MCF 10A (cell line): ENCODE measurements at regions not wholly inside any gene's neighbourhood (a gene's known extent, or its start where the extent isn't known, plus 50 kb on each side); places are given as distances from the start of the nearest gene placed in this dataset.
"Not testable (repeated sequence)": the region's sequence is repeated elsewhere in the genome, so short reads cannot be mapped to it uniquely, and the experiment has no call there.

Experiments used
- BruUV-seq: library from RNA; stranded (reverse); fragments of 400-500 nt; replicated peaks from 2 replicates; lab custom pipeline; 2021; lab: Mats Ljungman, UMichigan
- CTCF ChIA-PET: fragments of 300-600 bp; sonication (Branson Sonifier 250); formaldehyde crosslinking; extraction: SDS; loops from one replicate; lab custom pipeline; 2021; ENCODE audit warnings: antibody characterized with exemption, inconsistent platforms; lab: Yijun Ruan, JAX
- POLR2A ChIA-PET: fragments of 300-600, 350-650 bp; sonication (Branson Sonifier 250); formaldehyde crosslinking; extraction: SDS; loops from one replicate; lab custom pipeline; 2020; ENCODE audit warnings: antibody characterized with exemption, inconsistent platforms; lab: Yijun Ruan, JAX
- DNase-seq: peaks from one replicate; pipeline ENCODE4 v3.0.0-alpha.2; 2018; ENCODE audit not compliant: unreplicated experiment
- H3K27ac Mint-ChIP-seq: one replicate; pipeline ENCODE4 v1.8.0; 2022; ENCODE audit warnings: mild to moderate bottlenecking, low read depth, mixed read lengths; ENCODE audit not compliant: unreplicated experiment
- H3K27me3 Mint-ChIP-seq: one replicate; pipeline ENCODE4 v1.8.0; 2022; ENCODE audit warnings: mixed read lengths; ENCODE audit not compliant: insufficient read depth, unreplicated experiment
- H3K36me3 Mint-ChIP-seq: one replicate; pipeline ENCODE4 v1.8.0; 2022; ENCODE audit warnings: mild to moderate bottlenecking, moderate library complexity, mixed read lengths; ENCODE audit not compliant: insufficient read depth, unreplicated experiment
- H3K4me1 Mint-ChIP-seq: one replicate; pipeline ENCODE4 v1.8.0; 2022; ENCODE audit warnings: mixed read lengths; ENCODE audit not compliant: insufficient read depth, unreplicated experiment
- H3K4me3 Mint-ChIP-seq: one replicate; pipeline ENCODE4 v1.8.0; 2022; ENCODE audit warnings: mild to moderate bottlenecking, moderate library complexity, mixed read lengths; ENCODE audit not compliant: unreplicated experiment
- H3K9me3 Mint-ChIP-seq: one replicate; pipeline ENCODE4 v1.8.0; 2022; ENCODE audit warnings: mixed read lengths; ENCODE audit not compliant: unreplicated experiment
- intact Hi-C: fragments of 100-400 bp; cut with micrococcal nuclease; formaldehyde crosslinking; loops from 2 replicates; pipeline ENCODE4 v1.14.1; 2022
- TF ChIP-seq, protein P1 (sequence below): fragments of 200-600 bp; IDR thresholded peaks from one replicate; pipeline ENCODE4 v1.8.0; 2022; ENCODE audit warnings: antibody characterized with exemption, mild to moderate bottlenecking; ENCODE audit not compliant: unreplicated experiment

DNA sequence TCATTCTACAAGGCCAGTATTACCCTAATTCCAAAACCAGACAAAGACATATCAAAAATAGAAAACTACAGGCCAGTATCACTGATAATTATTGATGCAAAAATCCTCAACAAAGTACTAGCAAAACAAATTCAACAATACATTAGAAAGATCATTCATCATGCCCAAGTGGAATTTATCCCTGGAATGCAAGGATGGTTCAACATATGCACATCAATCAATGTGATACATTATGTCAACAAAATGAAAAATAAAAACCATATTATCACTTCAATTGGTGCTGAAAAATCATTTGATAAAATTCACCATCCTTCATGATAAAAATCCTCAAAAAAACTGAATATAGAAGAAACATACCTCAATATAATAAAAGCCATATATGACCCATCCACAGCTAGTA is 115.2 kb upstream of the SLC27A6 start:
- POLR2A ChIA-PET, result no interaction called here
- Mint-ChIP-seq H3K36me3 (no peaks in the 10 kb centered on the region), H3K4me1 (no peaks in the 10 kb centered on the region), H3K9me3 (peaks cover 32% of the 10 kb centered on the region), H3K27ac (no peak overlapping the region), H3K4me3 (no peak overlapping the region), H3K27me3 (peaks cover 17% of the 10 kb centered on the region)
- TF ChIP-seq, protein P1, sequence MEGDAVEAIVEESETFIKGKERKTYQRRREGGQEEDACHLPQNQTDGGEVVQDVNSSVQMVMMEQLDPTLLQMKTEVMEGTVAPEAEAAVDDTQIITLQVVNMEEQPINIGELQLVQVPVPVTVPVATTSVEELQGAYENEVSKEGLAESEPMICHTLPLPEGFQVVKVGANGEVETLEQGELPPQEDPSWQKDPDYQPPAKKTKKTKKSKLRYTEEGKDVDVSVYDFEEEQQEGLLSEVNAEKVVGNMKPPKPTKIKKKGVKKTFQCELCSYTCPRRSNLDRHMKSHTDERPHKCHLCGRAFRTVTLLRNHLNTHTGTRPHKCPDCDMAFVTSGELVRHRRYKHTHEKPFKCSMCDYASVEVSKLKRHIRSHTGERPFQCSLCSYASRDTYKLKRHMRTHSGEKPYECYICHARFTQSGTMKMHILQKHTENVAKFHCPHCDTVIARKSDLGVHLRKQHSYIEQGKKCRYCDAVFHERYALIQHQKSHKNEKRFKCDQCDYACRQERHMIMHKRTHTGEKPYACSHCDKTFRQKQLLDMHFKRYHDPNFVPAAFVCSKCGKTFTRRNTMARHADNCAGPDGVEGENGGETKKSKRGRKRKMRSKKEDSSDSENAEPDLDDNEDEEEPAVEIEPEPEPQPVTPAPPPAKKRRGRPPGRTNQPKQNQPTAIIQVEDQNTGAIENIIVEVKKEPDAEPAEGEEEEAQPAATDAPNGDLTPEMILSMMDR, result no peak
- no peak for DNase-seq
- CTCF ChIA-PET, result interaction anchor here (0.6 to 0.7 kb wide), 2 partner anchors 351 to 633 kb away, joined by 3 to 4 read pairs; no protein-coding TSS in a partner anchor
- intact Hi-C loops, result no loop called here
- BruUV-seq, result no TSS peak

DNA sequence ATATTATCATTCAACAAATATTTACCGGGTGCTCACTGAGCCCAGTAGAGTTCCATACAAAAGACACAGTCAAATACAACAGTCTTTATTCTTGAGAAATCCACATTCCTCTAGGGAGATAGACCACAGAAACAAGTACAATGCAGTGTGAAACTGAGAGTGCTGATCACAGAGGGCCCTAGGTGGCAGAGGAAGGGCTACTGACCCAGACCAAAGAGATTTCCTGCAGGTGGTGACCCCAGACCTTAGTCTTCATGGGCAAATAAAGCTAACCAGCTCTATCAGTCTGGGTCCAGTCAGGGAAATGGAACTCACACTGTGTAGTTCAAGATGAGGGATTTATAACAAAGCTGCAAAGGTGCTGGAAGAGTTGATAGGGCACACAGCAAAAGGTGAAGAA is 110.4 kb upstream of the SLC27A6 start:
- Mint-ChIP-seq H3K4me3 (no peak overlapping the region), H3K27me3 (peaks cover 29% of the 10 kb centered on the region), H3K27ac (no peak overlapping the region), H3K4me1 (no peaks in the 10 kb centered on the region), H3K36me3 (no peaks in the 10 kb centered on the region), H3K9me3 (peaks cover 7% of the 10 kb centered on the region)
- TF ChIP-seq, protein P1, result no peak
- intact Hi-C loops, result no loop called here
- BruUV-seq, result no TSS peak
- no peak for DNase-seq
- POLR2A ChIA-PET, result no interaction called here
- CTCF ChIA-PET, result interaction anchor here (0.8 to 3.7 kb wide), 4 partner anchors 9 to 1341 kb away, joined by 3 to 17 read pairs (median 6); no protein-coding TSS in a partner anchor

DNA sequence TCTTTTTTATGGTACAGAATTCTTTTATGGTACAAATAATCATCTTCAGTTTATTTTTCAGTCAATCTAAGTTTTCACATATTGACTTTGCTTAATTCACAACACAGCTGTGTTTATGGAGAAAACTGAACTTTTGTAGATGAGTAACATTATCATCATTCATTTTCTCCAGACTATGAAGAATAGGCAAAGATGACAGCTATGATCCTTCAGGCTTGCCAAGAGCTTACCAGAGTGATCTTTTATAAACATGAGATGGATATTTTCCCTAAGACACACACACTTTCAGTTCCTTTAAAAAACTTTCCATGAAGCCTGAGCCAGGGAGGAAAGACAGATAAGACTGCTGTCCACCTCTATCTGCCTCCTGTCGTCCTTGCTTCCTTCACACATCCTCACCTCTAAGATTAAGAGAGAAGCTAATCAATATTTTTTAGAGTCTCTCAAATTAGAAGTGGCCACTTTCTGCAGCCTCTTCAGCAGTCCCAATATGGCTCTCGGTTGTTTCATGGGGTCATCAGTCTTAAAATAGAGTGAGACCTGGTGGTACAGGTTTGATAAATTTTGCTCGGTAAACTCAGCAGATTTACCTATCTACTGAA is 108.1 kb upstream of the SLC27A6 start:
- TF ChIP-seq, protein P1, result no peak
- ChIA-PET CTCF (interaction anchor here (0.7 to 3.7 kb wide), 5 partner anchors 8 to 343 kb away, joined by 3 to 17 read pairs (median 3); no protein-coding TSS in a partner anchor), POLR2A (no interaction called here)
- no peaks in the 10 kb centered on the region for H3K4me1 Mint-ChIP-seq
- no peaks in the 10 kb centered on the region for H3K9me3 Mint-ChIP-seq
- BruUV-seq, result no TSS peak
- no peak for DNase-seq
- intact Hi-C loops, result no loop called here
- peaks cover 29% of the 10 kb centered on the region for H3K27me3 Mint-ChIP-seq
- H3K4me3 Mint-ChIP-seq, result no peak overlapping the region
- H3K27ac Mint-ChIP-seq, result no peak overlapping the region
- no peaks in the 10 kb centered on the region for H3K36me3 Mint-ChIP-seq

DNA sequence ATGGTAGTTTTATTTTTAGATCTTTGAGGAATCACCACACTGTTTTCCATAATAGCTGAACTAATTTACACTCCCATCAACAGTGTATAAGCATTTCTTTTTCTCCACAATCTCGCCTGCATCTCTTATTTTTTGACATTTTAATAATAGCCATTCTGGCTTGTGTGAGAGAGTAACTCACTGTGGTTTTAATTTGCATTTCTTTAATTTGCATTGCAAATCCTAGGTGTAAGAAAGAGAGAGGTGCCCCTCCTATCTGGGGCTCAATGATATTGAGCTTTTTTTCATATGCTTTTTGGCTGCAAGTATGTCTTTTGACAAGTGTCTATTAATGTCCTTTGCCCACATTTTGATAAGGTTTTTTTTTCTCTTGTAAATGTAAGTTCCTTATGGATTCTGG is 106.3 kb upstream of the SLC27A6 start:
- H3K27me3 Mint-ChIP-seq, result peaks cover 19% of the 10 kb centered on the region
- ChIA-PET POLR2A (no interaction called here), CTCF (interaction anchor here (0.6 kb wide), 1 partner anchor 649 kb away, joined by 6 read pairs; no protein-coding TSS in a partner anchor)
- no peaks in the 10 kb centered on the region for H3K36me3 Mint-ChIP-seq
- H3K4me3 Mint-ChIP-seq, result no peak overlapping the region
- no TSS peak for BruUV-seq
- intact Hi-C loops, result no loop called here
- H3K27ac Mint-ChIP-seq, result no peak overlapping the region
- TF ChIP-seq, protein P1, result no peak
- H3K9me3 Mint-ChIP-seq, result no peaks in the 10 kb centered on the region
- no peaks in the 10 kb centered on the region for H3K4me1 Mint-ChIP-seq
- no peak for DNase-seq

DNA sequence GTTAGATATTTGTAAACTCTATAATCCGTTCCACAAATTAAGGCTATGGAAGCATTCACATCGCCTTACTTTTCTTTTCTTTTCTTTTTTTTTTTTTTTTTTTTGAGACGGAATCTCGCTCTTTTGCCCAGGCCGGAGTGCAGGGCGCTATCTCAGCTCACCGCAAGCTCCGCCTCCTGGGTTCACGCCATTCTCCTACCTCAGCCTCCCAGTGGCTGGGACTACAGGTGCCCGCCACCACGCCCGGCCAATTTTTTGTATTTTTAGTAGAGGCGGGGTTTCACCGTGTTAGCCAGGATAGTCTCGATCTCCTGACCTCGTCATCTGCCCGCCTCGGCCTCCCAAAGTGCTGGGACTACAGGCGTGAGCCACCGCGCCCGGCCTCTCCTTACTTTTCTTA is 104.1 kb upstream of the SLC27A6 start:
- intact Hi-C loops, POLR2A ChIA-PET, H3K4me1 Mint-ChIP-seq, H3K9me3 Mint-ChIP-seq, DNase-seq, H3K27me3 Mint-ChIP-seq, H3K4me3 Mint-ChIP-seq, H3K27ac Mint-ChIP-seq, H3K36me3 Mint-ChIP-seq, BruUV-seq: not testable (repeated sequence)
- CTCF ChIA-PET, result interaction anchor here (0.6 kb wide), 1 partner anchor 1224 kb away, joined by 3 read pairs; no protein-coding TSS in a partner anchor
